HCT116 (cell line): ENCODE measurements at regions not wholly inside any gene's neighbourhood (a gene's known extent, or its start where the extent isn't known, plus 50 kb on each side); places are given as distances from the start of the nearest gene placed in this dataset.

Experiments used
- ATAC-seq: fragments of 200-7000 bp; cut with Tn5 transposase; 2 replicates; pipeline ENCODE4 v1.9.1; 2020; ENCODE audit warnings: mild to moderate bottlenecking, moderate library complexity
- BruUV-seq: library from RNA; stranded (reverse); fragments of 400-500 nt; replicated peaks from 2 replicates; lab custom pipeline; 2021; lab: Mats Ljungman, UMichigan
- CTCF ChIA-PET: fragments of 300-600 bp; sonication (Branson Sonifier 250); formaldehyde crosslinking; loops from one replicate; lab custom pipeline; 2021; ENCODE audit warnings: antibody characterized with exemption; lab: Charles Lee
- POLR2A ChIA-PET: fragments of 300-600, 350-600 bp; sonication (Branson Sonifier 250); formaldehyde crosslinking; loops from one replicate; lab custom pipeline; 2021; ENCODE audit warnings: antibody characterized with exemption; lab: Charles Lee
- RAD21 ChIA-PET, 2 experiments: fragments of 300-600 bp; sonication (Branson Sonifier 250); formaldehyde crosslinking; loops; one replicate each; lab custom pipeline; 2023; ENCODE audit warnings: low total read pairs in 2 of 2; ENCODE audit not compliant: uncharacterized antibody in 2 of 2, unreplicated experiment in 2 of 2, low non-redundant PET in 1 of 2; lab: Charles Lee
- DNase-seq: peaks from one replicate; pipeline ENCODE4 v3.0.0-alpha.2; 2010; ENCODE audit warnings: low read depth, low spot score
- H2AFZ ChIP-seq: fragments of 200-600 bp; shearing (Covaris generic), sonication (generic); 2 replicates; pipeline ENCODE4 v1.6.1; 2017; ENCODE audit warnings: low read depth, mixed run types, mixed read lengths, antibody characterized with exemption, low read length; ENCODE audit not compliant: poor library complexity, severe bottlenecking
- H3K27ac ChIP-seq: 2 replicates; pipeline ENCODE4 v1.5.1; 2012; ENCODE audit warnings: low read depth, low read length
- H3K27me3 ChIP-seq: fragments of 200-600 bp; sonication (generic); 2 replicates; pipeline ENCODE4 v1.6.1; 2016; ENCODE audit warnings: mixed run types, low read length, mixed read lengths; ENCODE audit not compliant: insufficient read depth
- H3K36me3 ChIP-seq, 2 experiments: fragments of 200-500 bp in 1 of 2; fragments of 200-600 bp in 1 of 2; sonication (Bioruptor generic) in 1 of 2; sonication (generic) in 1 of 2; 2 replicates each; pipeline versions ENCODE4 v1.5.1 to v1.6.1; 2014 to 2016; ENCODE audit warnings: low read length in 2 of 2, inconsistent platforms in 1 of 2, mixed read lengths in 1 of 2, mixed run types in 1 of 2; ENCODE audit not compliant: insufficient read depth in 2 of 2, control insufficient read depth in 1 of 2
- H3K4me1 ChIP-seq, 2 experiments: fragments of 200-600 bp in 1 of 2; sonication (generic) in 1 of 2; 2 replicates each; pipeline versions ENCODE4 v1.5.1 to v1.6.1; 2012 to 2017; ENCODE audit warnings: low read length in 2 of 2, inconsistent platforms in 1 of 2, mild to moderate bottlenecking in 1 of 2, mixed read lengths in 1 of 2, mixed run types in 1 of 2, moderate library complexity in 1 of 2; ENCODE audit not compliant: insufficient read depth in 2 of 2, control insufficient read depth in 1 of 2
- H3K4me2 ChIP-seq: fragments of 200-600 bp; sonication (generic); 2 replicates; pipeline ENCODE4 v1.6.1; 2017; ENCODE audit warnings: mixed run types, low read length, mixed read lengths
- H3K4me3 ChIP-seq, 2 experiments: fragments of 200-600 bp in 1 of 2; sonication (generic) in 1 of 2; replicated peaks in 1 of 2; 2 replicates each; pipeline ENCODE4 v1.5.1; 2011 to 2016; ENCODE audit warnings: low read length in 2 of 2, control low read depth in 1 of 2, low read depth in 1 of 2, mild to moderate bottlenecking in 1 of 2, mixed read lengths in 1 of 2, mixed run types in 1 of 2
- H3K79me2 ChIP-seq: fragments of 200-600 bp; sonication (generic); 2 replicates; pipeline ENCODE4 v1.6.1; 2017; ENCODE audit warnings: mild to moderate bottlenecking, mixed run types, low read length, moderate library complexity, mixed read lengths; ENCODE audit not compliant: insufficient read depth
- H3K9ac ChIP-seq: fragments of 200-600 bp; sonication (generic); 2 replicates; pipeline ENCODE4 v1.6.1; 2016; ENCODE audit warnings: low read length, mixed read lengths
- H3K9me2 ChIP-seq: fragments of 200-600 bp; sonication (generic), shearing (Covaris generic); 2 replicates; pipeline ENCODE4 v1.6.1; 2017; ENCODE audit warnings: mixed run types, mild to moderate bottlenecking, moderate library complexity; ENCODE audit not compliant: insufficient read depth
- H3K9me3 ChIP-seq, 2 experiments: fragments of 200-500 bp in 1 of 2; fragments of 200-600 bp in 1 of 2; sonication (Bioruptor generic) in 1 of 2; sonication (generic) in 1 of 2; 2 replicates each; pipeline ENCODE4 v1.6.1; 2014 to 2017; ENCODE audit warnings: low read length in 2 of 2, mixed read lengths in 2 of 2, inconsistent platforms in 1 of 2, low read depth in 1 of 2, mild to moderate bottlenecking in 1 of 2, mixed run types in 1 of 2, moderate library complexity in 1 of 2; ENCODE audit not compliant: control insufficient read depth in 1 of 2, insufficient read depth in 1 of 2
- H4K20me1 ChIP-seq: fragments of 200-600 bp; sonication (generic), shearing (Covaris generic); 2 replicates; pipeline ENCODE4 v1.6.1; 2017; ENCODE audit warnings: mixed run types, mild to moderate bottlenecking, moderate library complexity; ENCODE audit not compliant: insufficient read depth
- CBX3 ChIP-seq: IDR thresholded peaks from 2 replicates; pipeline ENCODE4 v1.6.1; 2012; ENCODE audit warnings: low read depth
- CEBPB ChIP-seq: IDR thresholded peaks from 2 replicates; pipeline ENCODE4 v1.6.1; 2012; ENCODE audit warnings: low read depth
- EGR1 ChIP-seq: IDR thresholded peaks from 2 replicates; pipeline ENCODE4 v1.6.1; 2012; ENCODE audit warnings: low read depth
- ELF1 ChIP-seq: IDR thresholded peaks from 2 replicates; pipeline ENCODE4 v1.6.1; 2012; ENCODE audit warnings: low read depth, borderline replicate concordance
- EZH2 ChIP-seq: fragments of 200-600 bp; sonication (generic); IDR thresholded peaks from 2 replicates; pipeline ENCODE4 v1.6.1; 2017; ENCODE audit warnings: antibody characterized with exemption, mixed run types
- EZH2phosphoT487 ChIP-seq: fragments of 200-600 bp; IDR thresholded peaks from 2 replicates; pipeline ENCODE4 v1.6.1; 2018; ENCODE audit warnings: antibody characterized with exemption, borderline replicate concordance
- JUND ChIP-seq: IDR thresholded peaks from 2 replicates; pipeline ENCODE4 v1.6.1; 2012
- POLR2A ChIP-seq: IDR thresholded peaks from 2 replicates; pipeline ENCODE4 v1.7.0; 2011; ENCODE audit warnings: borderline replicate concordance; ENCODE audit not compliant: insufficient read depth, insufficient read length; ENCODE audit errors: extremely low read depth
- POLR2AphosphoS5 ChIP-seq: IDR thresholded peaks from 2 replicates; pipeline ENCODE4 v1.6.1; 2011; ENCODE audit warnings: mild to moderate bottlenecking, low read depth, low read length, moderate library complexity
- RAD21 ChIP-seq: IDR thresholded peaks from 2 replicates; pipeline ENCODE4 v1.6.1; 2012; ENCODE audit warnings: low read depth, mild to moderate bottlenecking
- SRF ChIP-seq: IDR thresholded peaks from 2 replicates; pipeline ENCODE4 v1.6.1; 2012; ENCODE audit warnings: low read depth
- TCF7L2 ChIP-seq: IDR thresholded peaks from 2 replicates; pipeline ENCODE4 v1.7.0; 2011; ENCODE audit warnings: borderline replicate concordance, inconsistent platforms; ENCODE audit not compliant: insufficient read depth, insufficient read length; ENCODE audit errors: extremely low read depth
- YY1 ChIP-seq: IDR thresholded peaks from 2 replicates; pipeline ENCODE4 v1.6.1; 2011; ENCODE audit warnings: low read length, low read depth, moderate library complexity, mild to moderate bottlenecking; ENCODE audit not compliant: insufficient replicate concordance; ENCODE audit errors: extremely low read depth
- ZFX ChIP-seq: fragments of 450-650 bp; IDR thresholded peaks from 2 replicates; pipeline ENCODE4 v1.6.1; 2017
- ZNF274 ChIP-seq: fragments of 200-500 bp; sonication (Bioruptor generic); IDR thresholded peaks from 2 replicates; pipeline ENCODE4 v1.6.1; 2014; ENCODE audit warnings: mild to moderate bottlenecking, low read depth, low read length, inconsistent platforms
- intact Hi-C: fragments of 100-400 bp; cut with micrococcal nuclease; formaldehyde crosslinking; loops from 2 replicates; pipeline ENCODE4 v1.10.0; 2022
- TF ChIP-seq, protein P1 (sequence below): IDR thresholded peaks from 2 replicates; pipeline ENCODE4 v1.6.1; 2012
- TF ChIP-seq, protein P2 (sequence below): IDR thresholded peaks from 2 replicates; pipeline ENCODE4 v1.6.1; 2012
- TF ChIP-seq, protein P3 (sequence below): IDR thresholded peaks from 2 replicates; pipeline ENCODE4 v1.6.1; 2012; ENCODE audit warnings: low read depth

DNA sequence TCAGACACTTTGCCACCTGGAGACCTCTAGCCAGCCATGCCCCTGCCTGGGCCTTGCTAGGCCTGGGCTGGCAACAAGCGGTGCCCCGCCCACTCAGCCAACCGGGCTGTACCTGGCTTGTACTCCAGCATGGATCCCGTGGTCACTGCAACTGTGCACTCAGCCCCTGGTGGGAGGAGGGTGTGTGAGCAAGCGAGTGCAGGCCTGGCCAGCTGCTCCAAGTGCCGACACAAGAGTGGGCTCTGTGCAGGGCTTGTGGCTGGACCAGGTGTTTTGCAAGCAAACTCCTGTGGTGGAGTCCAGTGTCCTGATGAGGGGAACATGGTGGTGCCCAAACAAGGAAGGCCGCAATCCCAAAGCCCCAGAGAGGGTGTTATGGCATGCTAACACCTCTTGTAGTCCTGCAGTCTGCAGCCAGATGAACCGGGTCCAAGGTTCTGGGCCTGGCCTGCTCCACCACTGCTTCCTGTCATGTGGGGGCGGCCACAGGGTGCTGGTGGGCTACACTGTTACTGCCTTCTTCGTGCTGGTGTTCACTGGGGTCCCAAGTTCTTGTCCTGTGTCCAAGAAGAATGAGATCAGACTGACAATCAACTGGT lies 60.1 kb upstream of the CD28 start:
- ATAC-seq (peak; percentile 52), DNase-seq (no peak)
- H3K4me2 ChIP-seq: no peak overlapping the region
- no peaks in the 10 kb centered on the region for H3K9me2 ChIP-seq
- BruUV-seq: no TSS peak
- H3K9ac ChIP-seq: no peak overlapping the region
- intact Hi-C loops: no loop called here
- peaks cover 0 to 9% of the 10 kb centered on the region in 2 experiments; a peak in 3 of 4 replicates for H3K4me1 ChIP-seq
- no peak overlapping the region for H3K27ac ChIP-seq
- no peaks in the 10 kb centered on the region for H3K79me2 ChIP-seq
- TF ChIP-seq CEBPB (no peak), JUND (no peak), POLR2A (no peak), EZH2 (no peak), EGR1 (no peak), ZNF274 (no peak), RAD21 (no peak), CBX3 (no peak), POLR2AphosphoS5 (no peak), YY1 (no peak), TCF7L2 (no peak), SRF (no peak), ZFX (no peak), EZH2phosphoT487 (no peak), ELF1 (no peak)
- TF ChIP-seq, protein P1, sequence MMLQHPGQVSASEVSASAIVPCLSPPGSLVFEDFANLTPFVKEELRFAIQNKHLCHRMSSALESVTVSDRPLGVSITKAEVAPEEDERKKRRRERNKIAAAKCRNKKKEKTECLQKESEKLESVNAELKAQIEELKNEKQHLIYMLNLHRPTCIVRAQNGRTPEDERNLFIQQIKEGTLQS: no peak
- TF ChIP-seq, protein P2, sequence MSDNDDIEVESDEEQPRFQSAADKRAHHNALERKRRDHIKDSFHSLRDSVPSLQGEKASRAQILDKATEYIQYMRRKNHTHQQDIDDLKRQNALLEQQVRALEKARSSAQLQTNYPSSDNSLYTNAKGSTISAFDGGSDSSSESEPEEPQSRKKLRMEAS: no peak
- TF ChIP-seq, protein P3, sequence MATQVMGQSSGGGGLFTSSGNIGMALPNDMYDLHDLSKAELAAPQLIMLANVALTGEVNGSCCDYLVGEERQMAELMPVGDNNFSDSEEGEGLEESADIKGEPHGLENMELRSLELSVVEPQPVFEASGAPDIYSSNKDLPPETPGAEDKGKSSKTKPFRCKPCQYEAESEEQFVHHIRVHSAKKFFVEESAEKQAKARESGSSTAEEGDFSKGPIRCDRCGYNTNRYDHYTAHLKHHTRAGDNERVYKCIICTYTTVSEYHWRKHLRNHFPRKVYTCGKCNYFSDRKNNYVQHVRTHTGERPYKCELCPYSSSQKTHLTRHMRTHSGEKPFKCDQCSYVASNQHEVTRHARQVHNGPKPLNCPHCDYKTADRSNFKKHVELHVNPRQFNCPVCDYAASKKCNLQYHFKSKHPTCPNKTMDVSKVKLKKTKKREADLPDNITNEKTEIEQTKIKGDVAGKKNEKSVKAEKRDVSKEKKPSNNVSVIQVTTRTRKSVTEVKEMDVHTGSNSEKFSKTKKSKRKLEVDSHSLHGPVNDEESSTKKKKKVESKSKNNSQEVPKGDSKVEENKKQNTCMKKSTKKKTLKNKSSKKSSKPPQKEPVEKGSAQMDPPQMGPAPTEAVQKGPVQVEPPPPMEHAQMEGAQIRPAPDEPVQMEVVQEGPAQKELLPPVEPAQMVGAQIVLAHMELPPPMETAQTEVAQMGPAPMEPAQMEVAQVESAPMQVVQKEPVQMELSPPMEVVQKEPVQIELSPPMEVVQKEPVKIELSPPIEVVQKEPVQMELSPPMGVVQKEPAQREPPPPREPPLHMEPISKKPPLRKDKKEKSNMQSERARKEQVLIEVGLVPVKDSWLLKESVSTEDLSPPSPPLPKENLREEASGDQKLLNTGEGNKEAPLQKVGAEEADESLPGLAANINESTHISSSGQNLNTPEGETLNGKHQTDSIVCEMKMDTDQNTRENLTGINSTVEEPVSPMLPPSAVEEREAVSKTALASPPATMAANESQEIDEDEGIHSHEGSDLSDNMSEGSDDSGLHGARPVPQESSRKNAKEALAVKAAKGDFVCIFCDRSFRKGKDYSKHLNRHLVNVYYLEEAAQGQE: no peak
- no peak overlapping the region for H2AFZ ChIP-seq
- H3K36me3 ChIP-seq: no peaks in the 10 kb centered on the region
- RAD21 ChIA-PET: no interaction called here
- no peaks in the 10 kb centered on the region for H4K20me1 ChIP-seq
- no peak overlapping the region for H3K4me3 ChIP-seq
- POLR2A ChIA-PET: no interaction called here
- no peaks in the 10 kb centered on the region for H3K9me3 ChIP-seq
- CTCF ChIA-PET: no interaction called here
- H3K27me3 ChIP-seq: no peaks in the 10 kb centered on the region
